Panc1 (cell line): ENCODE measurements at regions not wholly inside any gene's neighbourhood (a gene's known extent, or its start where the extent isn't known, plus 50 kb on each side); places are given as distances from the start of the nearest gene placed in this dataset.

Experiments
- REST ChIP-seq, 2 experiments: IDR thresholded peaks; 2 replicates each; pipeline ENCODE4 v1.6.1; 2011 to 2012; ENCODE audit warnings: low read depth in 2 of 2, control low read depth in 1 of 2, low read length in 1 of 2, mild to moderate bottlenecking in 1 of 2, moderate library complexity in 1 of 2; ENCODE audit not compliant: insufficient read depth in 1 of 2
- SIN3A ChIP-seq: IDR thresholded peaks from 2 replicates; pipeline ENCODE4 v1.6.1; 2012; ENCODE audit warnings: low read depth, mild to moderate bottlenecking, low read length, moderate library complexity, borderline replicate concordance; ENCODE audit not compliant: insufficient read depth
- TCF7L2 ChIP-seq: IDR thresholded peaks from 2 replicates; pipeline ENCODE4 v1.6.1; 2011; ENCODE audit warnings: mild to moderate bottlenecking, low read depth, low read length, inconsistent platforms
- TF ChIP-seq, protein P1 (sequence below): fragments of 450-650 bp; IDR thresholded peaks from 2 replicates; pipeline ENCODE4 v1.5.1; 2017; ENCODE audit warnings: mild to moderate bottlenecking

- TF ChIP-seq, protein P1, sequence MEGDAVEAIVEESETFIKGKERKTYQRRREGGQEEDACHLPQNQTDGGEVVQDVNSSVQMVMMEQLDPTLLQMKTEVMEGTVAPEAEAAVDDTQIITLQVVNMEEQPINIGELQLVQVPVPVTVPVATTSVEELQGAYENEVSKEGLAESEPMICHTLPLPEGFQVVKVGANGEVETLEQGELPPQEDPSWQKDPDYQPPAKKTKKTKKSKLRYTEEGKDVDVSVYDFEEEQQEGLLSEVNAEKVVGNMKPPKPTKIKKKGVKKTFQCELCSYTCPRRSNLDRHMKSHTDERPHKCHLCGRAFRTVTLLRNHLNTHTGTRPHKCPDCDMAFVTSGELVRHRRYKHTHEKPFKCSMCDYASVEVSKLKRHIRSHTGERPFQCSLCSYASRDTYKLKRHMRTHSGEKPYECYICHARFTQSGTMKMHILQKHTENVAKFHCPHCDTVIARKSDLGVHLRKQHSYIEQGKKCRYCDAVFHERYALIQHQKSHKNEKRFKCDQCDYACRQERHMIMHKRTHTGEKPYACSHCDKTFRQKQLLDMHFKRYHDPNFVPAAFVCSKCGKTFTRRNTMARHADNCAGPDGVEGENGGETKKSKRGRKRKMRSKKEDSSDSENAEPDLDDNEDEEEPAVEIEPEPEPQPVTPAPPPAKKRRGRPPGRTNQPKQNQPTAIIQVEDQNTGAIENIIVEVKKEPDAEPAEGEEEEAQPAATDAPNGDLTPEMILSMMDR = no peak
- TF ChIP-seq REST (IDR thresholded peaks at IDR 0.05; ENCODE audit: insufficient read depth in 1 of 2, low read depth in 2 of 2, low read length in 1 of 2) = no peak
- no peak for TF ChIP-seq SIN3A
- TF ChIP-seq TCF7L2 = no peak
Measured at GRCh38 chr7:25926009-25926408, 226.0 kb upstream of the NFE2L3 start.
